ENCODE measurements at regions not wholly inside any gene's neighbourhood (a gene's known extent, or its start where the extent isn't known, plus 50 kb on each side); places are given as distances from the start of the nearest gene placed in this dataset.
"Not testable (repeated sequence)": the region's sequence is repeated elsewhere in the genome, so short reads cannot be mapped to it uniquely, and the experiment has no call there.

DNA sequence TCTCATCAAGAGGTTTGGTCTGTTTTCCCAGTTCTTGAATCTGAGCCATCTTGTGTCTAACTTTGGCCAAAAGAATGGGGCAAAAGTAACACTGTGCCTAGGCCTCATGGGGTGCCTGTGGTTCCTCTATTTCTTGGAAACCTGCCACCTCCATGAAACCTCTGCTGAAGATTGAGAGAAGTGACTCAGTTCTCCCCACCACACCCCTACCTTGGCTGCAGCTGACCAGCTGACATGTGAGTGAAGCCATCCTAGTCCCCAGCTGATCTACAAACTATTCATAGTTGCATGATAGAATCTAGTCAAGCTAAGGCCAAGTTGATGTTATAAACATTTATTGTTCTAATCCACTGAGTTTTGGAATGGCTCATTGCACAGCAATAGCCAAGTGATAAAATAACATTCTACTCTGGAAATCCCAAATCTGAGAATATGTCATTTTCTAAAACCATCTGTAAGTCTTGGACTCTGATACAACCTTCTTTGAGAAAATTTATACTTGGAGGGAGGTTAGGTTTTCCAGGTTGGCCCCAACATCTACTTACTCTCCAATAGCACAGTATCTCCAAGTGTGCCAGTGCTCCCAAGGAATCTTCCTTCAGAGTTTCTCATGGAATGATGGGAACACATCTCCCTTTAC is 107.0 kb upstream of the SMLR1 start:
- TF ChIP-seq, protein P1, sequence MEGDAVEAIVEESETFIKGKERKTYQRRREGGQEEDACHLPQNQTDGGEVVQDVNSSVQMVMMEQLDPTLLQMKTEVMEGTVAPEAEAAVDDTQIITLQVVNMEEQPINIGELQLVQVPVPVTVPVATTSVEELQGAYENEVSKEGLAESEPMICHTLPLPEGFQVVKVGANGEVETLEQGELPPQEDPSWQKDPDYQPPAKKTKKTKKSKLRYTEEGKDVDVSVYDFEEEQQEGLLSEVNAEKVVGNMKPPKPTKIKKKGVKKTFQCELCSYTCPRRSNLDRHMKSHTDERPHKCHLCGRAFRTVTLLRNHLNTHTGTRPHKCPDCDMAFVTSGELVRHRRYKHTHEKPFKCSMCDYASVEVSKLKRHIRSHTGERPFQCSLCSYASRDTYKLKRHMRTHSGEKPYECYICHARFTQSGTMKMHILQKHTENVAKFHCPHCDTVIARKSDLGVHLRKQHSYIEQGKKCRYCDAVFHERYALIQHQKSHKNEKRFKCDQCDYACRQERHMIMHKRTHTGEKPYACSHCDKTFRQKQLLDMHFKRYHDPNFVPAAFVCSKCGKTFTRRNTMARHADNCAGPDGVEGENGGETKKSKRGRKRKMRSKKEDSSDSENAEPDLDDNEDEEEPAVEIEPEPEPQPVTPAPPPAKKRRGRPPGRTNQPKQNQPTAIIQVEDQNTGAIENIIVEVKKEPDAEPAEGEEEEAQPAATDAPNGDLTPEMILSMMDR (IDR thresholded peaks at IDR 0.05) = no peak
- no peaks in the 10 kb centered on the region for H3K36me3 Mint-ChIP-seq (ENCODE audit: low read depth)

DNA sequence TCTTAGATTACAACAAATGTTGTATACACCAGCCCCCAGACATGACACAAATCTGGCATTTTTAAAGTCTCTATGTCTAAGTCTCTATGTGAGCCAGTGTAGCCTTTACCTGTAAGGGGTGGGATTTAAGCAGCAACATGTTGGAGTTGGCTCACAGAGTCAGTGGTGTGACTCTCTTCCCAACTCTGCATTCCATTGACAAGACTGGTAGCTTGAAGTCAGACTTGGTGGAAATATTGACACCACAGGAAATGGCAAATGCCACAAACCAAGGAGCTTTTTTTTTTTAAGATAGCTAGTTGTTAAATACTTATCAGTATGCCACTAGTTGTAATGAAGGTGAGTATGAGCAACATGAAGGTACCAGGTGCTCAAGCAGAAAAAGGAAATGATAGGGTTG is 103.1 kb upstream of the SMLR1 start:
- H3K4me3 Mint-ChIP-seq (ENCODE audit: unreplicated experiment) = no peak overlapping the region
- TF ChIP-seq, protein P1 (IDR thresholded peaks at IDR 0.05) = no peak
- no peaks in the 10 kb centered on the region for H3K4me1 Mint-ChIP-seq (ENCODE audit: low read depth)
- H3K27ac Mint-ChIP-seq (ENCODE audit: unreplicated experiment) = no peak overlapping the region
- H3K36me3 Mint-ChIP-seq (ENCODE audit: low read depth) = peaks cover 3% of the 10 kb centered on the region
- H3K9me3 Mint-ChIP-seq (ENCODE audit: low read depth) = peaks cover 10% of the 10 kb centered on the region
- DNase-seq (ENCODE audit: low spot score) = no peak
- H3K27me3 Mint-ChIP-seq (ENCODE audit: low read depth) = no peaks in the 10 kb centered on the region

More for the DNA sequence above, 107.0 kb upstream of the SMLR1 start:
- Mint-ChIP-seq H3K27me3 (ENCODE audit: low read depth) (no peaks in the 10 kb centered on the region), H3K4me3 (ENCODE audit: unreplicated experiment) (no peak overlapping the region), H3K27ac (ENCODE audit: unreplicated experiment) (no peak overlapping the region), H3K4me1 (ENCODE audit: low read depth) (no peaks in the 10 kb centered on the region), H3K9me3 (ENCODE audit: low read depth) (peaks cover 9% of the 10 kb centered on the region)
- no peak for DNase-seq (ENCODE audit: low spot score)

DNA sequence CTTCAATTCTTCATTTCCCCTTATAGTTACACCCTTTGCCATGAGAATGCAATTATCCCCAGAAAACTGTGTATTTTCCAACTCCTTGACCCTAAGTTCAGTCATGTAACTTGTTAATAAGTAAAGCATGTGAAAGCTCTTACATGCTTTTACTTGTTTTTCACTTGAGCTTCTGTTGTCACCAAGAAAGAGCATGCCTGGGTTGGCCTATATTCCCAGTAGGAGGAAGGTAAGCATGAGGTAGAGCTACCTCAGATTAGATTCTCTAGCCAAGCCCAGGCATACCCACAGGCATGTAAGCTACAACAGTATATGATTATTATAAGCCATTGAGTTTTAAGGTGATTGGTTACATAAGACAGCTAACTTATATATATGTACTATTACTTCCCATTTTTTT is 101.7 kb upstream of the SMLR1 start:
- no peaks in the 10 kb centered on the region for H3K4me1 Mint-ChIP-seq (ENCODE audit: low read depth)
- TF ChIP-seq, protein P1 (IDR thresholded peaks at IDR 0.05) = no peak
- H3K9me3 Mint-ChIP-seq (ENCODE audit: low read depth) = peaks cover 13% of the 10 kb centered on the region
- no peak for DNase-seq (ENCODE audit: low spot score)
- no peaks in the 10 kb centered on the region for H3K27me3 Mint-ChIP-seq (ENCODE audit: low read depth)
- H3K4me3 Mint-ChIP-seq (ENCODE audit: unreplicated experiment) = no peak overlapping the region
- H3K27ac Mint-ChIP-seq (ENCODE audit: unreplicated experiment) = no peak overlapping the region
- peaks cover 3% of the 10 kb centered on the region for H3K36me3 Mint-ChIP-seq (ENCODE audit: low read depth)

DNA sequence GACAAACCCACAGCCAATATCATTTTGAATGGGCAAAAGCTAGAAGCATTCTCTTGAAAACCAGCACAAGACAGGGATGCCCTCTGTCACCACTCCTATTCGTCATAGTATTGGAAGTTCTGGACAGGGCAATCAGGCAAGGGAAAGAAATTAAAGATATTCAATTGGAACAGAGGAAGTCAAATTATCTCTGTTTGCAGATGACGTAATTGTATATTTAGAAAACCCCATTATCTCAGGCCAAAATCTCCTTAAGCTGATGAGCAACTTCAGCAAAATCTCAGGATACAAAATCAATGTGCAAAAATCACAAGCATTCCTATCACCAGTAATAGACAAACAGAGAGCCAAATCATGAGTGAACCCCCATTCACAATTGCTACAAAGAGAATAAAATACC is 99.1 kb upstream of the SMLR1 start:
- not testable (repeated sequence) for H3K4me1 Mint-ChIP-seq (ENCODE audit: low read depth); H3K4me3 Mint-ChIP-seq (ENCODE audit: unreplicated experiment); H3K27ac Mint-ChIP-seq (ENCODE audit: unreplicated experiment); H3K36me3 Mint-ChIP-seq (ENCODE audit: low read depth); DNase-seq (ENCODE audit: low spot score); H3K27me3 Mint-ChIP-seq (ENCODE audit: low read depth)
- H3K9me3 Mint-ChIP-seq (ENCODE audit: low read depth) = peaks cover 13% of the 10 kb centered on the region

DNA sequence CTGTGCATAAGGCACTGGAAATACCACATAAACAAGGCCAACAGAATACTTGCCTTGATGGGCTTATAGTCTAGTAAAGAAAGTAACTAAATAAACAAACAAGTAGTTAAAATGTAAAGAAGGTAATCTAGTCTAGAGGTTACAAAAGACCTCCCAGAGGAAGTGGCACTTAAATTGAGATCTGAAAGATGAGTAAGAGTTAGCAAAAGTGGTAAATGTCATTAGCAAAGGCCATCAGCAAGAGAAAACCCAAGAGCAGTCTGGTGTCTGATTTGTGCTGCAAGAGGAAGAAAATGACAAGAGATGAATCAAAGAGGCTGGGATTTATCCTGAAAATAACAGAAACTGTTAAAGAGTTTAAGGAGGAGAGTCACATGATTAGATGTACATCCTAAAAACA is 96.6 kb upstream of the SMLR1 start:
- TF ChIP-seq, protein P1 (IDR thresholded peaks at IDR 0.05) = no peak
- no peak overlapping the region for H3K4me3 Mint-ChIP-seq (ENCODE audit: unreplicated experiment)
- DNase-seq (ENCODE audit: low spot score) = no peak
- no peaks in the 10 kb centered on the region for H3K4me1 Mint-ChIP-seq (ENCODE audit: low read depth)
- H3K9me3 Mint-ChIP-seq (ENCODE audit: low read depth) = peaks cover 13% of the 10 kb centered on the region
- peaks cover 3% of the 10 kb centered on the region for H3K36me3 Mint-ChIP-seq (ENCODE audit: low read depth)
- no peak overlapping the region for H3K27ac Mint-ChIP-seq (ENCODE audit: unreplicated experiment)
- peaks cover 1% of the 10 kb centered on the region for H3K27me3 Mint-ChIP-seq (ENCODE audit: low read depth)

DNA sequence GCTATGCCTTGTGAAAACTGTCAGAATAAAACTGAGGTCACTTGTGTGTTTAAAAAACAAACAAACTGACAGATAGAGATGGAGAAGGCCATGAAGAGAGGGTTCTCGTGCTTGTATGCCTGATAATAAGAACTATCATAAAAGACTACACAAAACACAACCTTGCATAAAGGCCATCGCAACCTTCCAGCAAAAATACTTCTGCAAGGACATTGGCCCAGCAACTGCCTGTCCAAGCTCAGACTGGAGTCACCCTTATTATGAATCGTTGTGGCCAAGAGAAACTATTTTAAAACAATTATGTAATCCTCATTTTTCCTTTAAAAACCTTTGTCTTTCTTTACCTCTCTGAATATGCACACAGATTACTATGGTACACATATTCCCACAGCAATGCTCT is 93.0 kb upstream of the SMLR1 start:
- Mint-ChIP-seq H3K9me3 (ENCODE audit: low read depth) (peaks cover 2% of the 10 kb centered on the region), H3K27me3 (ENCODE audit: low read depth) (peaks cover 1% of the 10 kb centered on the region), H3K36me3 (ENCODE audit: low read depth) (no peaks in the 10 kb centered on the region), H3K27ac (ENCODE audit: unreplicated experiment) (no peak overlapping the region), H3K4me1 (ENCODE audit: low read depth) (no peaks in the 10 kb centered on the region), H3K4me3 (ENCODE audit: unreplicated experiment) (no peak overlapping the region)
- no peak for DNase-seq (ENCODE audit: low spot score)
- TF ChIP-seq, protein P1 (IDR thresholded peaks at IDR 0.05) = no peak

All from chondrocyte (in vitro differentiated cells).